Activated T-cell treated with anti-CD3 and anti-CD28 coated beads, Interleukin-2, amount 50 U/mL, for 24 hours (primary cell): ENCODE measurements at regions not wholly inside any gene's neighbourhood (a gene's known extent, or its start where the extent isn't known, plus 50 kb on each side); places are given as distances from the start of the nearest gene placed in this dataset.
"Not testable (repeated sequence)": the region's sequence is repeated elsewhere in the genome, so short reads cannot be mapped to it uniquely, and the experiment has no call there.

Experiments used
- DNase-seq: peaks from one replicate; pipeline ENCODE4 v3.0.0-alpha.2; 2020
- H3K27ac Mint-ChIP-seq: 2 replicates; pipeline ENCODE4 v1.8.0; 2020; ENCODE audit warnings: mild to moderate bottlenecking, mixed read lengths
- H3K27me3 Mint-ChIP-seq: 2 replicates; pipeline ENCODE4 v1.8.0; 2020; ENCODE audit warnings: mixed read lengths
- H3K36me3 Mint-ChIP-seq: 2 replicates; pipeline ENCODE4 v1.8.0; 2020; ENCODE audit warnings: low read depth, mixed read lengths
- H3K4me1 Mint-ChIP-seq: 2 replicates; pipeline ENCODE4 v1.8.0; 2020; ENCODE audit warnings: low read depth, mixed read lengths
- H3K4me3 Mint-ChIP-seq: 2 replicates; pipeline ENCODE4 v1.8.0; 2020; ENCODE audit warnings: mild to moderate bottlenecking, moderate library complexity, mixed read lengths
- H3K9me3 Mint-ChIP-seq: 2 replicates; pipeline ENCODE4 v1.8.0; 2020; ENCODE audit warnings: mixed read lengths

DNA sequence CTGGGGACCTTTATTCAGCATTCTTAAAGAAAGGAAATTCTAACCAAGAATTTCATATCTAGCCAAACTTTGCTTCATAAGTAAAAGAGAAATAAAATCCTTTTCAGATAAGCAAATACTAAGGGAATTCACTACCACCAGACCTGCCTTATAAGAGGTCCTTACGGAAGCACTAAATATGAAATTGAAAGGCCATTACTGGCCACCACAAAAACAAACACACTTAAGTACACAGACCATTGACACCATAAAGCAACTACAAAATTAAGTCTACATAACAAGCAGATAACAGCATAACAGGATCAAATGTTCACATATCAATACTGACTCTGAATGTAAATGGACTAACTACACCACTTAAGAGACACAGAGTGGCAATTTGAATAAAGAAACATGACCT, 361.4 kb upstream of the POU5F2 start:
- Mint-ChIP-seq H3K27ac (no peak overlapping the region), H3K36me3 (peaks cover 71% of the 10 kb centered on the region), H3K4me3 (no peak overlapping the region), H3K4me1 (peaks cover 69% of the 10 kb centered on the region), H3K9me3 (peaks cover 41% of the 10 kb centered on the region), H3K27me3 (no peaks in the 10 kb centered on the region)
- DNase-seq: no peak

DNA sequence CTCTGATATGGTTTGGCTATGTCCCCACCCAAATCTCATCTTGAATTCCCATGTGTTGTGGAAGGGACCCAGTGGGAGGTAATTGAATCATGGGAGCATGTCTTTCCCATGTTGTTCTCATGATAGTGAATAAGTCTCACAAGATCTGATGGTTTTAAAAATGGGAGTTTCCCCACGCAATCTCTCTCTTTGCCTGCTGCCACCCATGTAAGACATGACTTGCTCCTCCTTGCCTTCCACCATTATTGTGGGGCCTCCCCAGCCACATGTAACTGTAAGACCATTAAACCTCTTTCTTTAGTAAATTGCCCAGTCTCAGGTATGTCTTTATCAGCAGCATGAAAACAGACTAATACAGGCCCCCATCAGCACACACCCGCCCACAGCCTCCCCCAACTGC, 356.0 kb upstream of the POU5F2 start:
- H3K4me3 Mint-ChIP-seq, H3K27me3 Mint-ChIP-seq, DNase-seq, H3K27ac Mint-ChIP-seq: not testable (repeated sequence)
- H3K9me3 Mint-ChIP-seq: peaks cover 27% of the 10 kb centered on the region
- peaks cover 52% of the 10 kb centered on the region for H3K36me3 Mint-ChIP-seq
- H3K4me1 Mint-ChIP-seq: peaks cover 69% of the 10 kb centered on the region

DNA sequence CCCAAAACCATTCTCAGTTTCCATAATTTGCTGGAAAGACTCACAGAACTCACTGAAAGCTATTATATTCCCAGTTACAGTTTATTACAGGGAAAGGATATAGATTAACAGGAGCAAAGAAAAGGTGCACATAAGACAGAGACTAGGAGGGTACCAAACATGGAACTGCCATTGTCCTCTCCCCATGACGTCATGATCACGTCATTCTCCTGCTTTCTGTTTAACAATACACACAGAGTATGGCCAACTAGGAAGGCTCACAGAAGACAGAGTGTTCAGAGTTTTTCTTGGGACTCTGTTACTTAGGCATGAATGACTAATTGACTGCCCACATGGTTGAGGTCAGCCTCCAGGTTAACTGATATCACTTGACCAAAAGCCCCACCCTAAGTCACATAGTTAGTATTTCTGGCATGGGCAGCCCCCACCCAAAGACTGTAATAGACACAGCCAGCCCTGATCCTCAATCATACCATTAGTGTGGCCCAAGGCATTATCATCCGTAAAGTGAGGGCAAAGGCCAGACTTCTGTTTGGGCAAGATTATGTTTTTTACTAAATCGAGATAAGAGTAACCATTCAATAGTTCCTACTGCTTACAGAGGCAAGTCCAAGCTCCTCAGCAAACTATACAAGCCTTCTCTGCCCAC, 353.5 kb upstream of the POU5F2 start:
- Mint-ChIP-seq H3K9me3 (peaks cover 21% of the 10 kb centered on the region), H3K4me1 (peaks cover 66% of the 10 kb centered on the region), H3K36me3 (peaks cover 39% of the 10 kb centered on the region), H3K27me3 (no peaks in the 10 kb centered on the region), H3K4me3 (no peak overlapping the region), H3K27ac (no peak overlapping the region)
- DNase-seq: no peak

DNA sequence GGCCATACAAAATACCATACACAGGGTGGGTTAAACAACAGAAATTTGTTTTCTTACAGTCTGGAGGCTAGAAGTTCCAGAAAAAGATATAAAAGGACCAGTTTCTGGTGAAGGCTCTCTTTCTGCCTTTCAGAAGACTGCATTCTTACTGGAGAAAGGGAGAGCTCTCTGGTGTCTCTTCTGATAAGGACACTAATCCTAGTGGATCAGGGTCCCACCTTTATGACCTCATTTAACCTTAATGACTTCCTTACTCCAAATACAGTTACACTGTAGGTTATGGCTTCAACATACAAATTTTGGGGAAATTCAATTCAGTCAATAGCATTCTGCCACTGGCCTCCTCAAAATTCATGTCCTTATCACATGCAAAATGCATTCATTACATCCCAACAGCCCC, 351.9 kb upstream of the POU5F2 start:
- Mint-ChIP-seq H3K4me1 (peaks cover 55% of the 10 kb centered on the region), H3K27me3 (no peaks in the 10 kb centered on the region), H3K36me3 (peaks cover 26% of the 10 kb centered on the region), H3K9me3 (peaks cover 15% of the 10 kb centered on the region), H3K27ac (no peak overlapping the region), H3K4me3 (no peak overlapping the region)
- no peak for DNase-seq

DNA sequence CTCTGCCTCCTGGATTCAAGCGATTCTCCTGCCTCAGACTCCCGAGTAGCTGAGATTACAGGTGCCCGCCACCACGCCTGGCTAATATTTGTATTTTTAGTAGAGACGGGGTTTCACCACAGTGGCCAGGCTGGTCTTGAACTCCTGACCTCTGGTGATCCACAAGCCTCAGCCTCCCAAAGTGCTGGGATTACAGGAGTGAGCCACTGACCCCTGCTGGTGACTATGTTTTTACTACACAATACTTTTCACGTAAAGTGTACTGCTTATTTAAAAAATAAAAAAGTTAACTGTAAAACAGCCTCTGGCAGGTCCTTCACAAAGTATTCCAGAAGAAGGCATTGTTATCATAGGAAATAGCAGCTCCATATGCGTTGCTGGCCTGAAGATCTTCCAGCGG, 345.2 kb upstream of the POU5F2 start:
- not testable (repeated sequence) for H3K9me3 Mint-ChIP-seq, DNase-seq, H3K27me3 Mint-ChIP-seq, H3K4me3 Mint-ChIP-seq, H3K27ac Mint-ChIP-seq
- Mint-ChIP-seq H3K4me1 (peaks cover 23% of the 10 kb centered on the region), H3K36me3 (peaks cover 19% of the 10 kb centered on the region)

DNA sequence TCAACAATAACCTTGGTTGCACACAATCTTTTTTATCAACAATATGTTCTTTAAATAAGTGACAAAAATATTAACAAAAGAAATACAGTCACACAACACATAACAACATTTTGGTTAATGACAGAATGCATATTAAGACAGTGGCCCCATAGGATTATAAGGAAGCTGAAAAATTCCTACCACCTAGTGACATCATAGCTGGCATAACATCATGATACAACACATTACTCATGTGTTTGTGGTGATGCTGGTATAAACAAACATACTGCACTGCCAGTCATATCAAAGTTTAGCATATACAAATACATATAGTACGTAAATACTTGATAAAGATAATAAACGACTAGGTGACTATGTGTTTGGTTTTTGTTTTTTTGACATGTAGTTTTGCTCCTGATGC, 344.8 kb upstream of the POU5F2 start:
- Mint-ChIP-seq H3K36me3 (peaks cover 19% of the 10 kb centered on the region), H3K9me3 (no peaks in the 10 kb centered on the region), H3K4me3 (no peak overlapping the region), H3K27me3 (no peaks in the 10 kb centered on the region), H3K27ac (no peak overlapping the region), H3K4me1 (peaks cover 25% of the 10 kb centered on the region)
- DNase-seq: no peak

DNA sequence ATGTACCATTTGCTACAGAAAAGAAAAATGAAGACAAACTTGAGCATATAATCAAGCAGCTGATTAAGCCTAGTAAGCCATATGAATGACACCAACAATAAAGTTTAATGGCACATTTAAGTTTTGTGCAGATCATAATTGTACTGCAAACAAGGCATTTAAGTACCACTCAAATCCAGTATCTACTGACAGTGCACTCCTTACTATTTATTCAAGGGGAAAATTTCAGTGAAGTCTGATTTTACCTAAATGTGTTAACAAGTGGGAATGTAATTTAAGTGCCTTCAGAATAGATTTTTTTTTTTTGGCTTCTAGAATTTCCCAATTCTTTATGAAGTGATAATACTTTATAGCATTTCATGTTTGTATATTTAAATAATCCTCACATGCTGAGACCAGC, 341.0 kb upstream of the POU5F2 start:
- Mint-ChIP-seq H3K36me3 (peaks cover 16% of the 10 kb centered on the region), H3K4me1 (peaks cover 32% of the 10 kb centered on the region), H3K27me3 (no peaks in the 10 kb centered on the region), H3K4me3 (no peak overlapping the region), H3K27ac (no peak overlapping the region), H3K9me3 (no peaks in the 10 kb centered on the region)
- DNase-seq: no peak

DNA sequence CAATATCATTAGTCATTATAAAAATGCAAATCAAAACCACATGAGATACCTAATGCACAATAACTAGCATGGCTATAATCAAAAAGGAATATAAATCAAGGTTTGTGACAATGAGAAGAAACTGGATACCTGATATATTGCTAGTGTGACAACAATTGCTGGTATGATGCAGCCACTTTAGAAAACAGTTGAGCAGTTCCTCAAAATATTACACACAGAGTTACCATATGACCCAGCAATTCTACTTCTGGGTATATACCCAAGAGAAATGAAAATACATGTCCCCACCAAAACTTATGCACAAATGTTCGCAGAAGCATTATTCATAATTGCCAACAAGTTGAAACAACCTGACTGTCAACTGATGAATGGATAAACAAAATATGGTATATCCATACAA, 339.7 kb upstream of the POU5F2 start:
- H3K36me3 Mint-ChIP-seq: peaks cover 16% of the 10 kb centered on the region
- H3K27me3 Mint-ChIP-seq: no peaks in the 10 kb centered on the region
- no peak overlapping the region for H3K4me3 Mint-ChIP-seq
- no peak for DNase-seq
- H3K9me3 Mint-ChIP-seq: no peaks in the 10 kb centered on the region
- peaks cover 36% of the 10 kb centered on the region for H3K4me1 Mint-ChIP-seq
- H3K27ac Mint-ChIP-seq: no peak overlapping the region

DNA sequence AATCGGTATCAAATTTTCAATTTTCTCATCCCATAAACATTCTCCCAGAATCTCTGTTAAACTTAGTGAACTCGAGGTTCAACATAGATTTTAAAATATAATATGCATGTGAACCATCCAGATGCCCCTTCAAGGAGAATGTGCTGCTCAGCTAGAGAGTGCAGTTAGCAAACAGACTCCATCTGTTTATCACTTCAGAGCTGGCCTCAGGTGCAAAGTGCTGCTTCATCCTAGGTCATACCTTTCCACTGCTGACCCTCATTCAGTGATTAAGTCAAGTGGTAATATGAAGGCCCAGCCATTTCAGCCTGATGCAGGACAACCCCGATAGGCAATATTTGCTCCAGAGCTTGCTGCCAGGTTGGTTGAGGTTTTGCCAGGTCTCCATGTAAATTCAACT, 339.0 kb upstream of the POU5F2 start:
- Mint-ChIP-seq H3K4me3 (no peak overlapping the region), H3K9me3 (no peaks in the 10 kb centered on the region), H3K27me3 (no peaks in the 10 kb centered on the region), H3K36me3 (peaks cover 12% of the 10 kb centered on the region), H3K4me1 (peaks cover 39% of the 10 kb centered on the region), H3K27ac (no peak overlapping the region)
- no peak for DNase-seq

DNA sequence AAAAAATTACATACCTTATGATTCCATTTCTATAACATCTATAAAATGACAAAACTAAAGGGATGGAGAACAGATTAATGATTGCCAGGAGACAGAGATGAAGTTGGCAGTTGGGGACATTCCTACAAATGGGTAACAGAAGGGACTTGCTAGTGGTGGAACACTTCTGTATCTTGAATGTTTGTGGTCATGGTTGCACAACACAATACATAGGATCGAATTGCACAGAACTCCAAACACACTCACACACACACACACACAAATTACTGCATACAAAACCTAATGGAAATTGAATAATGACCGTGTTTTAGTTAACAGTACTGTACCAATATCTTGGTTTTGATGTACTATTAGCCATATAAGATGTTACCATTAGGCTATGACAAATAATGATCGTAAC, 330.7 kb upstream of the POU5F2 start:
- H3K4me3 Mint-ChIP-seq: no peak overlapping the region
- peaks cover 54% of the 10 kb centered on the region for H3K36me3 Mint-ChIP-seq
- no peak for DNase-seq
- H3K4me1 Mint-ChIP-seq: peaks cover 32% of the 10 kb centered on the region
- peaks cover 10% of the 10 kb centered on the region for H3K9me3 Mint-ChIP-seq
- H3K27ac Mint-ChIP-seq: no peak overlapping the region
- H3K27me3 Mint-ChIP-seq: no peaks in the 10 kb centered on the region

DNA sequence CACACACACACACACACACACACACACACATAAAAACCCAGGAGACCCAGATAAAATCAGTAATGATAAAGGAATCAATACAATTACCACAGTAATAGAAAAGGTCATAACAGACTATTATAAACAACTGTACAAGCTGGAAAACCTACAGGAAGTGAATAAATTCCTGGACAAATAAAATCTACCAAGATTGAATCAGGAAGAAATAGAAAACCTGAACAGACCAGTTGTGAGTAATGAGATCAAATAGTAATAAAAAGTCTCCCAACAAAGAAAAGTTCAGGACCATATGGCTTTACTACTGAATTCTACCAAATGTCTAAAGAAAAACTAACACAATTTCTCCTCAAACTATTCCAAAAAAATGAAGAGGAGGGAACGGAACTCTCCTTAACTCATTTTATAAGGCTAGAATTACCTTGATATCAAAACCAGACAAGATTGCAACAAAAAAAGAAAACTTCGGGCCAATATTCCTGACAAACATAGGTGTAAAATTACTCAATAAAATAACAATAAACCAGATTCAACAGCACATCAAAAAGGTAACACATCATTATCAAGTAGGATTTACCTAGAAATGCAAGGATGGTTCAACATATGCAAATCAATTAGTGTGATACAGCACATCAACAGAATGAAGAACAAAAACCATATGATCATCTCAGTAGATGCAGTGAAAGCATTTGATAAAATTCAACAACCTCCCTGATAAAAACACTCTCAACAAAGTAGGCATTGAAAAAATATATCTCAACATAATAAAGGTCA, 325.2 kb upstream of the POU5F2 start:
- H3K4me3 Mint-ChIP-seq: no peak overlapping the region
- peaks cover 46% of the 10 kb centered on the region for H3K9me3 Mint-ChIP-seq
- H3K27me3 Mint-ChIP-seq: no peaks in the 10 kb centered on the region
- peaks cover 73% of the 10 kb centered on the region for H3K36me3 Mint-ChIP-seq
- H3K27ac Mint-ChIP-seq: no peak overlapping the region
- DNase-seq: no peak
- H3K4me1 Mint-ChIP-seq: peaks cover 29% of the 10 kb centered on the region

DNA sequence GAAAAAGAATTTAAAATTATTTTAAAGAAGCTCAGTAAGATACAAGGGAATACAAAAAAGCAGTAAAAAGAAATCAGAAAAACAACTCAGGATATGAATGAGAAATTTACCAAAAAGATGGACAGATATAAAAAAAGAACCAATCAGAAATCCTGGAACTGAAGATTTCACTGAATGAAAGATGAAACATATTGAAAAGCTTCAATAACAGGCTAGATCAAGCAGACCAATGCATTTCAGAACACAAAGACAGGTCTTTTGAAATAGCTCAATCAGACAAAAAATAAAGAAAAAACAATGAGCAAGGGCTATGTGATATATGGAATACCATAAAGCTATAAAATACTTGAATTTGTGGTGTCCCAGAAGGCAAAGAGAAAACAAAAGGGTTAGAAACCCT, 322.6 kb upstream of the POU5F2 start:
- Mint-ChIP-seq H3K36me3 (peaks cover 71% of the 10 kb centered on the region), H3K27ac (no peak overlapping the region), H3K27me3 (no peaks in the 10 kb centered on the region), H3K4me3 (no peak overlapping the region), H3K4me1 (peaks cover 29% of the 10 kb centered on the region), H3K9me3 (peaks cover 47% of the 10 kb centered on the region)
- DNase-seq: no peak

DNA sequence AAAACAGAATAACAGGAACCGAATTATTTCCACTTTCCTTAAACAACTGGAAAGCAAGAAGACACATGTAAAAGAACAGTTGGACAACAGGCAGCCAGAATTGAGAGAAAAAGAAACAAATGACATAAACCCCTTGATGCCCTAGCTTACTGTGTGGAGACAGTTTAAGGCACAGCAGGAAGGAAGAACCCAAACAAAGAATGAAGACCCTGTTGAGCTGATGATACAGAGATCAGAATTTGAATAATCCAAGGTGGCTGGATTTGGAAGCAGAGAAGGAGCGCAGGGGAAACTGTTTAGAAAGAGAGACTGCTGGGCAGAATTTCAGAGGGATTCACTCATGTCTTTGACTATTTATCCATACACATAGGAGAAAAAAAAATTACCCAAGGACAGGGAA, 316.3 kb upstream of the POU5F2 start:
- no peak overlapping the region for H3K27ac Mint-ChIP-seq
- peaks cover 38% of the 10 kb centered on the region for H3K4me1 Mint-ChIP-seq
- H3K36me3 Mint-ChIP-seq: peaks cover 56% of the 10 kb centered on the region
- no peak overlapping the region for H3K4me3 Mint-ChIP-seq
- H3K9me3 Mint-ChIP-seq: peaks cover 4% of the 10 kb centered on the region
- DNase-seq: no peak
- no peaks in the 10 kb centered on the region for H3K27me3 Mint-ChIP-seq

DNA sequence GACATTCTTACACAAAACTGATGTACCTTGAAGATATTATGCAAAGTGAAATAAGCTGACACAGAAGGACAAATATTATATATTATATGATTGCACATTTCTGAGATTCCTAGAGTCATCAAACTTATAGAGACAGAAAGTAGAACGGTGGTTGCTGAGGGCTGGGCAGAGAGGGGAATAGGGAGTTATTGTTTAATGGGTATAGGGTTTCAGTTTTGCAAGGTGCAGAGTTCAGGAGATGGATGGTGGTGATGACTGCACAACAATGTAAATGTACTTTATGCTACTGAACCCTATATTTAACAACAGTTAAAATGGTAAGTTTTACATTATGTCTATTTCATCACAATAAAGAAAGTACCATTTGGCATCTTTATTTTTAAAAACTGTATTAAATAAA, 315.8 kb upstream of the POU5F2 start:
- Mint-ChIP-seq H3K9me3 (peaks cover 4% of the 10 kb centered on the region), H3K4me1 (peaks cover 33% of the 10 kb centered on the region), H3K27me3 (no peaks in the 10 kb centered on the region), H3K36me3 (peaks cover 60% of the 10 kb centered on the region), H3K4me3 (no peak overlapping the region), H3K27ac (no peak overlapping the region)
- DNase-seq: no peak

DNA sequence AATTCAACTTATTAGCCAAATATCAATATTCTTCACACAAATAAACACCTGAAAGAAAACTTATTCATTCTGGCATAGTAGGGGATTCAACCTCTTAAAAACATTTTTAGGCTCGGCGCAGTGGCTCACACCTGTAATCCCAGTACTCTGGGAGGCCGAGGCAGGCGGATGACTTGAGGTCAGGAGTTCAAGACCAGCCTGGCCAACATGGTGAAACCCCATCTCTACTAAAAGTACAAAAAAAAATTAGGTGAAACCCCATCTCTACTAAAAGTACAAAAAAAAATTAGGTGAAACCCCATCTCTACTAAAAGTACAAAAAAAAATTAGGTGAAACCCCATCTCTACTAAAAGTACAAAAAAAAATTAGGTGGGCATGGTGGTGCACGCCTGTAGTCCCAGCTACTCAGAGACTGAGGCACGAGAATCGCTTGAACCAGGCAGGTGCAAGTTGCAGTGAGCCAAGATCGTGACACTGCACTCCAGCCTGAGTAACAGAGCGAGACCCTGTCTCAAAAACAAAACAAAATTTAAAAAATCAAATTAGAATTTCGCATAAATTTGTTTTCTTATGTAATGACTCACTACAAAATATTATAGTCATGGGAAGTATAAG, 308.0 kb upstream of the POU5F2 start:
- H3K36me3 Mint-ChIP-seq: peaks cover 69% of the 10 kb centered on the region
- H3K4me1 Mint-ChIP-seq, H3K4me3 Mint-ChIP-seq, H3K9me3 Mint-ChIP-seq, DNase-seq, H3K27me3 Mint-ChIP-seq, H3K27ac Mint-ChIP-seq: not testable (repeated sequence)
